Activated CD4-positive, alpha-beta T cell treated with anti-CD3 and anti-CD28 coated beads, Interleukin-2, amount 10 ng/mL, durations not matched to agents 24 days and 14 days (primary cell): ENCODE measurements at regions not wholly inside any gene's neighbourhood (a gene's known extent, or its start where the extent isn't known, plus 50 kb on each side); places are given as distances from the start of the nearest gene placed in this dataset.
"Not testable (repeated sequence)": the region's sequence is repeated elsewhere in the genome, so short reads cannot be mapped to it uniquely, and the experiment has no call there.

Experiments used
- DNase-seq: peaks from one replicate; pipeline ENCODE4 v3.0.0; 2022
- H3K27ac Mint-ChIP-seq: one replicate; pipeline ENCODE4 v1.8.0; 2022; ENCODE audit warnings: mild to moderate bottlenecking, mixed read lengths
- H3K27me3 Mint-ChIP-seq: one replicate; pipeline ENCODE4 v1.8.0; 2022; ENCODE audit warnings: mixed read lengths
- H3K36me3 Mint-ChIP-seq: one replicate; pipeline ENCODE4 v1.8.0; 2022; ENCODE audit warnings: low read depth, mild to moderate bottlenecking, mixed read lengths
- H3K4me1 Mint-ChIP-seq: one replicate; pipeline ENCODE4 v1.8.0; 2021; ENCODE audit warnings: mixed read lengths
- H3K4me3 Mint-ChIP-seq: one replicate; pipeline ENCODE4 v1.8.0; 2022; ENCODE audit warnings: mild to moderate bottlenecking, moderate library complexity, mixed read lengths
- H3K9me3 Mint-ChIP-seq: one replicate; pipeline ENCODE4 v1.8.0; 2021; ENCODE audit warnings: mixed read lengths
- intact Hi-C: fragments of 100-400 bp; cut with micrococcal nuclease; formaldehyde crosslinking; loops from one replicate; pipeline ENCODE4 v1.15.1; 2023

- H3K4me1 Mint-ChIP-seq = no peaks in the 10 kb centered on the region
- DNase-seq = no peak
- no peak overlapping the region for H3K27ac Mint-ChIP-seq
- no peak overlapping the region for H3K4me3 Mint-ChIP-seq
- H3K27me3 Mint-ChIP-seq = no peaks in the 10 kb centered on the region
- intact Hi-C loops = no loop called here
- no peaks in the 10 kb centered on the region for H3K9me3 Mint-ChIP-seq
- H3K36me3 Mint-ChIP-seq = no peaks in the 10 kb centered on the region
These were observed 448.0 kb downstream of the KCNT2 start for GRCh38 chr1:196160066-196160795.

DNA sequence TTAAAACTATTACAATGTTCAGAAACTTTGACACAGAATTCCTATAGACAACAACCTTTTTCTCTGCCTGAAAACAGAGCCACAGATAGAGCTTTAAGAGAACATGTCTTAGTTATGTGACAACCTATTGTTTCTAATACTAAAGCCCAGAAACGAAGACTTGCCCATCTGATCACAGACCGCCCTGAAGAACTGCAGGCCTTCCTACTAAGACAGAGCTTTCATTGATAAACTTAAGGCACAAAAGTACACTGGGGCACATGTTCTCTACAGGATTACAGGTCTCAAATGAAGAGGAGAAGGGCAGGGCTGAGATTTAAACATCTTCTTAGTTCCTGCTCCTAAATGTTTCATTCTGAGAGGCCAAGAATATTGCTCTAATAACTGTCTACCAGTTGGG is 452.7 kb downstream of the KCNT2 start:
- Mint-ChIP-seq H3K27ac (no peak overlapping the region), H3K36me3 (no peaks in the 10 kb centered on the region), H3K4me3 (no peak overlapping the region), H3K4me1 (no peaks in the 10 kb centered on the region), H3K27me3 (no peaks in the 10 kb centered on the region), H3K9me3 (no peaks in the 10 kb centered on the region)
- no peak for DNase-seq
- intact Hi-C loops = no loop called here

DNA sequence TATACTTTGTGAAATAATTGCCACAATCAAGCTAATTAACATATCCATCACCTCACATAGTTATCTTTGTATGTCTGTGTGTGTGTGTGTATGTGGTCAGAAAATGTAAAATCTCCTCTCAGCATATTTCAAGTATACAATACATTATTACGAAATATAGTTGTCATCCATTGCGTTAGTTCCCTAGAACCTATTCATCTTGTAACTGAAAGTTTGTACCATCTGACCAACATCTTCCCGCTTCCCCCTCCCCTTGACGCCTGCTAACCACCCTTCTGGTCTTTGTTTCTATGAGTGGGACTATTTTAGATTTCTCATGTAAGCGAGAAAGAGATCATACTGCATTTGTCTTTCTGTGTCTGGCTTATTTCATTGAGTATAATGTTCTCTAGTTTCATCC is 455.3 kb downstream of the KCNT2 start:
- no peak overlapping the region for H3K4me3 Mint-ChIP-seq
- intact Hi-C loops = no loop called here
- no peak overlapping the region for H3K27ac Mint-ChIP-seq
- DNase-seq = no peak
- H3K9me3 Mint-ChIP-seq = no peaks in the 10 kb centered on the region
- H3K4me1 Mint-ChIP-seq = no peaks in the 10 kb centered on the region
- H3K36me3 Mint-ChIP-seq = no peaks in the 10 kb centered on the region
- H3K27me3 Mint-ChIP-seq = no peaks in the 10 kb centered on the region

- Mint-ChIP-seq H3K4me3 (no peak overlapping the region), H3K4me1 (no peaks in the 10 kb centered on the region), H3K9me3 (no peaks in the 10 kb centered on the region), H3K36me3 (no peaks in the 10 kb centered on the region), H3K27me3 (no peaks in the 10 kb centered on the region), H3K27ac (peak overlapping the region; percentile 25)
- intact Hi-C loops = no loop called here
- DNase-seq = no peak
These were observed 456.2 kb downstream of the KCNT2 start for GRCh38 chr1:196152086-196152485.

- Mint-ChIP-seq H3K36me3 (no peaks in the 10 kb centered on the region), H3K4me1 (no peaks in the 10 kb centered on the region), H3K27me3 (no peaks in the 10 kb centered on the region), H3K4me3 (no peak overlapping the region), H3K9me3 (no peaks in the 10 kb centered on the region), H3K27ac (no peak overlapping the region)
- no peak for DNase-seq
- intact Hi-C loops = loop anchor here (1.0 kb wide), 1 partner anchor 513 kb away; no protein-coding TSS in a partner anchor
These were observed 459.8 kb downstream of the KCNT2 start for GRCh38 chr1:196148367-196148970.

- no peak for DNase-seq
- H3K27me3 Mint-ChIP-seq = no peaks in the 10 kb centered on the region
- H3K9me3 Mint-ChIP-seq = no peaks in the 10 kb centered on the region
- H3K27ac Mint-ChIP-seq = no peak overlapping the region
- no peaks in the 10 kb centered on the region for H3K36me3 Mint-ChIP-seq
- intact Hi-C loops = no loop called here
- no peak overlapping the region for H3K4me3 Mint-ChIP-seq
- no peaks in the 10 kb centered on the region for H3K4me1 Mint-ChIP-seq
These were observed 460.7 kb downstream of the KCNT2 start for GRCh38 chr1:196147530-196147929.

DNA sequence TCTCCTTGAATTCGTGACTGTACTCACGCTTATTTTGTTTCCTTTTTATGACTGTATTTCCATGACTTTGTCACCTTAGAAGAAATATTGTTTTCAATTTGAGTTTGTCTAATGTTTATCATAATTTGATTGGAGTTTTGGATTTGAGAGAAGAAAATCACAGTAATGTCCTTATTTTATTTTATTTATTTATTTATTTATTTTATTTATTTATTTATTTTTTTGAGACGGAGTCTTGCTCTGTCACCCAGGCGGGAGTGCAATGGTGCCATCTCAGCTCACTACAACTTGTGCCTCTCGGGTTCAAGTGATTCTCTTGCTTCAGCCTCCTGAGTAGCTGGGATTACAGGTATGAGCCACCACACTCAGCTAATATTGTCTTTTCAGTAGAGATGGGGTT is 463.1 kb downstream of the KCNT2 start:
- intact Hi-C loops, H3K27me3 Mint-ChIP-seq, H3K27ac Mint-ChIP-seq, H3K9me3 Mint-ChIP-seq, H3K4me3 Mint-ChIP-seq, DNase-seq, H3K4me1 Mint-ChIP-seq, H3K36me3 Mint-ChIP-seq: not testable (repeated sequence)

- Mint-ChIP-seq H3K27me3 (no peaks in the 10 kb centered on the region), H3K4me3 (no peak overlapping the region), H3K36me3 (no peaks in the 10 kb centered on the region), H3K4me1 (no peaks in the 10 kb centered on the region), H3K9me3 (no peaks in the 10 kb centered on the region), H3K27ac (no peak overlapping the region)
- no peak for DNase-seq
- intact Hi-C loops = no loop called here
These were observed 463.7 kb downstream of the KCNT2 start for GRCh38 chr1:196144588-196144987.

- no peak for DNase-seq
- intact Hi-C loops = no loop called here
- Mint-ChIP-seq H3K36me3 (no peaks in the 10 kb centered on the region), H3K9me3 (no peaks in the 10 kb centered on the region), H3K27ac (no peak overlapping the region), H3K4me3 (no peak overlapping the region), H3K27me3 (no peaks in the 10 kb centered on the region), H3K4me1 (no peaks in the 10 kb centered on the region)
These were observed 464.5 kb downstream of the KCNT2 start for GRCh38 chr1:196143602-196144342.

DNA sequence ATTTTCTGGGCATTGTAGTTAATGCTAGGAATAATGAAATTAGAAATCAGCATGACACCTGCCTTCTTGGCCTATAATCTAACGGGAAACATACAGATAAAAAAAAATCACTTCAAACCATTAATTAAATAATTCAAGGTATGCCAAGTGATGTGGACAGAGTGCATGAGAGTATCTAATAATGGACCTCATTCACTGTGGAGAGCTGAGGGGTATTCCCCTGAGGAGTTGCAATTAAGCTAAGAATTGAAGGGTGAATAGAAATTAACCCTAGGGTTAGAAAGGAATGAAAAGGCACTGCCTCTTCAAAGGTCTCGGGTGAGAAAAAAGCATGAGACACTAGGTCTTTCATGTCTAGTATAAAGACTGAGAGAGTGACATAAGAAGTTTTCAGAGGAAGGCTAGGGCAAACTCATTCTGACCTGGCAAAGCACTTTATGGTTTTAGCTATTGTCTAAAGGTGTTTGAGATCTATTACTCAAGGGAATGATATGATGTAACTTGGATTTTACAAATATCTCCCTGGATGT is 466.1 kb downstream of the KCNT2 start:
- Mint-ChIP-seq H3K27me3 (no peaks in the 10 kb centered on the region), H3K9me3 (no peaks in the 10 kb centered on the region), H3K27ac (no peak overlapping the region), H3K4me1 (no peaks in the 10 kb centered on the region), H3K4me3 (no peak overlapping the region), H3K36me3 (no peaks in the 10 kb centered on the region)
- no peak for DNase-seq
- intact Hi-C loops = no loop called here

DNA sequence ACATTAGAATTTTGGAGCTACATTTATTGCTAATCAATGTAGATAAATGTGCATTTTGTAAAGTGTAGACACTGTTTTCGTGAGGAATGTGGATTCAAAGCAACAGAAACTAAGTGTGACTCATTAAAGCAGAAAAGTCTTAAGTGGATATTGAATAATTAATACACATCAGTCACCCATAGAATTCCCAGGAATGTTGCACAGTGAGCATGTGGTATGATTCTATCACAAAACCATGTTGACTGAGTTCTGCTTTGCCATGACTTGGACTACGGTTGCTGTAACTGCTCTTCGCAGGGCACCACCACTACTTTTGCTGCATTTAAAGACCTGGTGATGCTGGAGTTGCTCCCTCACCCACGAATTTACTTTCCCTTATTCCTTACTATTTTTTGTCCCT is 471.8 kb downstream of the KCNT2 start:
- no peaks in the 10 kb centered on the region for H3K9me3 Mint-ChIP-seq
- H3K36me3 Mint-ChIP-seq = no peaks in the 10 kb centered on the region
- H3K4me3 Mint-ChIP-seq = no peak overlapping the region
- no peaks in the 10 kb centered on the region for H3K27me3 Mint-ChIP-seq
- no peaks in the 10 kb centered on the region for H3K4me1 Mint-ChIP-seq
- no peak overlapping the region for H3K27ac Mint-ChIP-seq
- intact Hi-C loops = no loop called here
- DNase-seq = no peak

DNA sequence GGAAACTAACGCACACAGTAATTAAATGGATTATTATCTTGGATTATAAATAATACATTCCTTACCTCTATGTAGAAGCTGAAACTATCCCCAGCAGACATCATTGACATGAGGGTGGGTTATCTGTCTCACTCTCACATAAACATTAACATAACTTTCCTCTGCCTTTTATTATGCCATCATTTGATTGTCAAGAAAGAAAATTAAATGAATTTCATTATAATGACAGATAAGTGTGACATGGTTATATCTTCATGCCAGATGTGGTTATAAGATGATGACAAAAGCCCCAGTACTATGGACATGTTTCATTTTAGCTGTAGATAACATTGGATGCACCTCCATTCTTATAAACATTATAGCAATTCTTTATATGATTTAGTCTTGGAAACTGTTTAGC is 476.5 kb downstream of the KCNT2 start:
- H3K4me1 Mint-ChIP-seq = no peaks in the 10 kb centered on the region
- intact Hi-C loops = no loop called here
- DNase-seq = no peak
- H3K4me3 Mint-ChIP-seq = no peak overlapping the region
- no peaks in the 10 kb centered on the region for H3K9me3 Mint-ChIP-seq
- no peaks in the 10 kb centered on the region for H3K36me3 Mint-ChIP-seq
- no peak overlapping the region for H3K27ac Mint-ChIP-seq
- H3K27me3 Mint-ChIP-seq = no peaks in the 10 kb centered on the region

- no peaks in the 10 kb centered on the region for H3K36me3 Mint-ChIP-seq
- H3K4me3 Mint-ChIP-seq = no peak overlapping the region
- H3K4me1 Mint-ChIP-seq = no peaks in the 10 kb centered on the region
- H3K9me3 Mint-ChIP-seq = no peaks in the 10 kb centered on the region
- H3K27me3 Mint-ChIP-seq = no peaks in the 10 kb centered on the region
- no peak overlapping the region for H3K27ac Mint-ChIP-seq
- intact Hi-C loops = no loop called here
- DNase-seq = no peak
These were observed 479.4 kb downstream of the KCNT2 start for GRCh38 chr1:196128835-196129234.

GRCh38 chr1:196121181-196121580 is 487.1 kb downstream of the KCNT2 start:
- no peak overlapping the region for H3K27ac Mint-ChIP-seq
- no peaks in the 10 kb centered on the region for H3K4me1 Mint-ChIP-seq
- H3K4me3 Mint-ChIP-seq = no peak overlapping the region
- intact Hi-C loops = no loop called here
- no peak for DNase-seq
- no peaks in the 10 kb centered on the region for H3K9me3 Mint-ChIP-seq
- no peaks in the 10 kb centered on the region for H3K27me3 Mint-ChIP-seq
- H3K36me3 Mint-ChIP-seq = no peaks in the 10 kb centered on the region
